AG08396 (cell line): ENCODE measurements at regions not wholly inside any gene's neighbourhood (a gene's known extent, or its start where the extent isn't known, plus 50 kb on each side); places are given as distances from the start of the nearest gene placed in this dataset.

ENCODE experiments used
- DNase-seq: peaks from one replicate; pipeline ENCODE4 v3.0.0; 2012; ENCODE audit warnings: low spot score, mixed read lengths

GRCh38 chr5:53416144-53416738 lies 64.2 kb upstream of the FST start:
- no peak for DNase-seq

- no peak for DNase-seq
These were observed 62.0 kb upstream of the FST start for GRCh38 chr5:53418409-53418808.

DNA sequence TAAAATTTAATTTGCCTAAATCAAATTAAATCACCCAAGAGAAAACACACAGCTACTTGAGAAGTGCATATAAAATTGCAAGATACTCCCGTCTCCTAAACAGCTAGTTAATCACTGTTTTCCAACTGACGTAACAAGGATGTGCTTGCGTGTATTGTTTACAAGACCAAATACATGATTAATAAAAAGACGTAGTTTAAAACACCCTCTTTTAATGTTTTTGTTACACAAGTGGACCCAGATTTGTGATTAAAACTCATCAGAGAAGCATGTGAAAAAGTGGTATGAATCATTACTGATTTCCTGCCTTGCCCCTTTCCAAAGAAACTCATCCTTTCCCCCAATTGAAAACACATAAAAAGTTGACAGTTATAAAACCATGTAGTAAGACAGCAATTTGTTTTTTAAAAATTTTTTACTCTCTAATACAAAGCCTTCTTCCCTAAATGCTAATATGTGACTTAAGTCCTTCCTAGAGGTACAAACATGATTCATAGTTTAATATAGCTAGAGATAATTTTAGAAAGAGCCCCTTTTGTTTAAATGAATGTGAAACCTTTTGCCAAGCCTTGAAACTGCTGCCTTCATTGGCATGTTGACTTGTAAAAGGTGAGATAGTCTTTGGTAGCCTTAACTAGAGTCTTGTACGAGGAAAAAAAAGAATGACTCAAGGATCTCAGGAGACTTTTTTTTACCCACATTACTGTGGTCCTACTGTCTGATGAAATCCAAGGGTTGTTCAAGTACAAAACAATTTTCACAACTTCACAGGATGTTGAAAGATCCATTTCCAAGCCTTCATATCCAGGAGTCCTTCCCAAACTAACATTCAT lies 61.4 kb upstream of the FST start:
- peak; percentile 37 for DNase-seq

GRCh38 chr5:53422539-53422938 lies 57.9 kb upstream of the FST start:
- no peak for DNase-seq

- DNase-seq = no peak
These were observed 56.7 kb upstream of the FST start for GRCh38 chr5:53423724-53424123.

- DNase-seq = no peak
These were observed 55.5 kb upstream of the FST start for GRCh38 chr5:53424686-53425615.

DNA sequence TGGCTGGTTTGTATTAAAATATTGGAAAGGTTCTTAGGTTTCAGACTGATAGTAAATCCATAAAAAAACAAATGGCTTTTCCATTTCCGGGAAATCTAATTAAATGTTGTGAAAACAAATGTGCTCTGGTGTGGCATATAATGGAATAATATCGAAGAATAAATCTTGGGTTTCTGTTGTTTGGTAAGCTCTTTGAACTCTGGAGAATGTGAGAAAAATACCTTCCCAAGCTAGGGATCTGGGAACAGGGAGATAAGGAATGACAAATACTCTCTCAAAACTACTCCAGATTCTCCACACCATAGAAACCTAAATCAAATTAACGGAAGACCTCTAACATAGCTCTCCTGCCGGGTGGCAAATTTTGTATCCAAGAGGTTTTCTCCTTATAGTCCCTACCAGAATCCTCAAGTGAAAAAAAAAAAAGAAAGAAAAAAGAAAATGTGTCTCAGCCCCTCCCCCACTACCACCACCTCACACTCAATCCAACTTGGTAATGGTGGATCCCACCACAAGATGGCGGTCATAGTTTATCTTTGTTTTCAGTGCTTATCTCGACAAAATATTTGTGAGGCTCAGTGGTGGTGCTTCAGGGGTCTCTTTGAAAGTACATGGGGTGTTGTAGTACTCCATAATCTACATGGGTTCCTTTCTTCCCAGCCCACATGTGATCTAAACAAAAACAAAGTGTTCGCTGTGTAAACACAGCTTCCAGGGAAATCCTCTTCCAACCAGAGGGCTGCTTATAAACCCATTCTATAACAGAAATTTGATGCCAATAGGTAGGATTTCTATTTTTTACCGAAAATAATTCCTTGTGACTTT lies 54.5 kb upstream of the FST start:
- no peak for DNase-seq

DNA sequence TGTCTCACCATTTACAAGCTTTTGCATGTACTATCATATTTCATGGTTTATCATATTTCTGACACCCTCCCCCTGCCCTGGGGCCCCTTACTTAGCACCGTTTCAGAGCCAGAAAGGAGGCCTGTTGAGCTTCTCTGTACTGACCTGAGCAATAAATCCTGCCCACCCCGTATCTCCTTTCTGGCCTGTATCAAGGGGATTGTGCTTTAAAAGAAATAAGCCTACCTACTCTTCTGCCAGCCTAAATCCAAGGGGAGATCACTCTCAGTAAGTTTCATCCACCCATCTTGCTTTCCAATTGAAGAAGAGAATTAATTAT lies 54.0 kb upstream of the FST start:
- DNase-seq = no peak

GRCh38 chr5:53426878-53427277 lies 53.6 kb upstream of the FST start:
- no peak for DNase-seq

GRCh38 chr5:53427965-53428364 lies 52.5 kb upstream of the FST start:
- DNase-seq = no peak

- no peak for DNase-seq
These were observed 50.7 kb upstream of the FST start for GRCh38 chr5:53429706-53430105.

- peak; percentile 49 for DNase-seq
These were observed 49.7 kb upstream of the FST start for GRCh38 chr5:53430618-53431252.
